PC-9 (cell line): ENCODE measurements at regions not wholly inside any gene's neighbourhood (a gene's known extent, or its start where the extent isn't known, plus 50 kb on each side); places are given as distances from the start of the nearest gene placed in this dataset.

Source experiments
- BruUV-seq: library from RNA; stranded (reverse); fragments of 400-500 nt; replicated peaks from 2 replicates; lab custom pipeline; 2021; lab: Mats Ljungman, UMichigan
- CTCF ChIA-PET: fragments of 300-600 bp; sonication (Branson Sonifier 250); formaldehyde crosslinking; loops from one replicate; lab custom pipeline; 2022; ENCODE audit warnings: antibody characterized with exemption; lab: Charles Lee
- POLR2A ChIA-PET: fragments of 300-600 bp; sonication (Branson Sonifier 250); formaldehyde crosslinking; loops from one replicate; lab custom pipeline; 2022; ENCODE audit warnings: antibody characterized with exemption; ENCODE audit not compliant: unreplicated experiment; lab: Charles Lee
- DNase-seq, 2 experiments: peaks; one replicate each; pipeline versions ENCODE4 v3.0.0 to v3.0.0-alpha.2; 2015 to 2022; ENCODE audit warnings: mixed read lengths in 1 of 2
- H2AFZ ChIP-seq: fragments of 200-600 bp; sonication (generic); 2 replicates; pipeline ENCODE4 v1.8.1; 2017; ENCODE audit warnings: antibody characterized with exemption
- H3F3A ChIP-seq: fragments of 200-600 bp; sonication (generic); 2 replicates; pipeline ENCODE4 v1.8.1; 2017; ENCODE audit warnings: antibody characterized with exemption, mild to moderate bottlenecking, low read depth; ENCODE audit not compliant: insufficient read depth
- H3K27ac ChIP-seq: fragments of 200-600 bp; sonication (generic); 2 replicates; pipeline ENCODE4 v1.6.1; 2016; ENCODE audit warnings: mixed run types
- H3K27me3 ChIP-seq: fragments of 200-600 bp; sonication (generic); 2 replicates; pipeline ENCODE4 v1.6.1; 2016; ENCODE audit warnings: low read depth, mixed run types; ENCODE audit not compliant: insufficient read depth
- H3K36me3 ChIP-seq: fragments of 200-600 bp; sonication (generic); 2 replicates; pipeline ENCODE4 v1.6.1; 2016; ENCODE audit warnings: low read depth, mixed run types
- H3K4me1 ChIP-seq: fragments of 200-600 bp; sonication (generic); replicated peaks from 2 replicates; pipeline ENCODE4 v1.6.1; 2016; ENCODE audit warnings: mixed run types; ENCODE audit not compliant: insufficient read depth
- H3K4me2 ChIP-seq: fragments of 200-600 bp; sonication (generic); 2 replicates; pipeline ENCODE4 v1.6.1; 2017; ENCODE audit warnings: mixed run types
- H3K4me3 ChIP-seq: fragments of 200-600 bp; sonication (generic); 2 replicates; pipeline ENCODE4 v1.6.1; 2016; ENCODE audit warnings: mixed run types
- H3K79me2 ChIP-seq: fragments of 200-600 bp; sonication (generic); 2 replicates; pipeline ENCODE4 v1.6.1; 2017; ENCODE audit warnings: low read depth, mixed run types
- H3K9me2 ChIP-seq: fragments of 200-600 bp; sonication (generic); 2 replicates; pipeline ENCODE4 v1.8.1; 2017; ENCODE audit warnings: mild to moderate bottlenecking; ENCODE audit not compliant: insufficient read depth
- H3K9me3 ChIP-seq: fragments of 200-600 bp; sonication (generic); 2 replicates; pipeline ENCODE4 v1.8.1; 2016; ENCODE audit warnings: low read depth; ENCODE audit not compliant: insufficient read depth
- H4K20me1 ChIP-seq: fragments of 200-600 bp; sonication (generic); 2 replicates; pipeline ENCODE4 v1.8.1; 2017; ENCODE audit not compliant: insufficient read depth
- CTCF ChIP-seq: fragments of 200-600 bp; sonication (generic); conservative IDR thresholded peaks from 2 replicates; pipeline ENCODE4 v1.6.1; 2017; ENCODE audit warnings: mixed run types, antibody characterized with exemption, mild to moderate bottlenecking, moderate library complexity
- EZH2 ChIP-seq: fragments of 200-600 bp; sonication (generic); IDR thresholded peaks from 2 replicates; pipeline ENCODE4 v1.8.0; 2017; ENCODE audit warnings: antibody characterized with exemption, low read depth
- intact Hi-C: fragments of 100-400 bp; cut with micrococcal nuclease; formaldehyde crosslinking; loops from one replicate; pipeline ENCODE4 v1.10.0; 2022; ENCODE audit not compliant: unreplicated experiment

GRCh38 chr5:126370796-126371718 lies 52.2 kb upstream of the GRAMD2B start:
- H3F3A ChIP-seq, result peaks cover 7% of the 10 kb centered on the region; the same call in 1 of the 2 replicates
- no peaks in the 10 kb centered on the region for H3K9me2 ChIP-seq
- H3K27ac ChIP-seq, result no peak overlapping the region
- no peak overlapping the region for H3K4me3 ChIP-seq
- H3K27me3 ChIP-seq, result no peaks in the 10 kb centered on the region
- ChIA-PET CTCF (interaction anchor here (0.6 kb wide), 2 partner anchors 15 to 405 kb away, joined by 3 to 4 read pairs; no protein-coding TSS in a partner anchor), POLR2A (interaction anchor here (0.9 kb wide), 1 partner anchor 101 kb away, joined by 6 read pairs; no protein-coding TSS in a partner anchor)
- intact Hi-C loops, result no loop called here
- DNase-seq, result no peak
- H3K36me3 ChIP-seq, result no peaks in the 10 kb centered on the region
- H3K79me2 ChIP-seq, result no peaks in the 10 kb centered on the region
- BruUV-seq, result no TSS peak
- no peak overlapping the region for H2AFZ ChIP-seq
- no peak overlapping the region for H3K4me2 ChIP-seq
- H3K4me1 ChIP-seq, result peaks cover 47% of the 10 kb centered on the region
- no peaks in the 10 kb centered on the region for H4K20me1 ChIP-seq
- H3K9me3 ChIP-seq, result no peaks in the 10 kb centered on the region
- TF ChIP-seq EZH2 (no peak), CTCF (no peak)

DNA sequence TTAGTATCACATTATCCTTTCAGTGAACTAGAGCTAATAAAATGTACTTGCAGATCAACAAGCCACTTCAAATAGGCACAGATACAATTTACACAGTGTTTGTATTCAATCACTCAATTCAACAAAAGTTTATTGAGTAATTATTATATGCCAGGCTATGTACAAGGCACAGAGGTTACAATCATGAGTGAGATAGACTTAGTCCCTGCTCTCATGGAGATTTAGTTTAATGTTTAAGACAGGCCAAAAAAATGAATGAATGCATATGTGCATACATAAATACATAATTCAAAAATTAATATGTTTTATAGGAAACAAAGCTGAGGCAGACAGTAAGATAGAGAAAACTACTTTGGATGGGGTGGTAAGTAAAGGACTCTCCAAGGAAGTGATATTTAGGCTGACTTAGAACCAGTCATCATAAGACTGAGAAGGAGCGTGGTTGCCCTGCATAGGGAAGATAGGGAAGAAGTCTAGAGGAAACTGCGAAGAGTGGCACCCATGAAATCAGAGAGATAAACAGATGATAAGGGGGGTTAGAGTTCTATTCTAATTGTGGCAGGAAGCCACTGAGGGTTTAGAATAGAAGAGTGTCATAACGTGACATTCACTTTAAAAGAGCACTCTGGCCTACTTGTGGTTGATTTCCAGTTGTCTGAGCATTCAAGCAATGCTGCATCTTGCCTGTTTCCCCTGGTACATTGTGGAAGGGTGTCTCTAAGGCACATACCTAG lies 49.7 kb upstream of the GRAMD2B start:
- intact Hi-C loops, result no loop called here
- POLR2A ChIA-PET, result no interaction called here

More for the DNA sequence above, 49.7 kb upstream of the GRAMD2B start:
- no peak overlapping the region for H3K4me2 ChIP-seq
- peaks cover 28% of the 10 kb centered on the region for H3K4me1 ChIP-seq
- BruUV-seq, result no TSS peak
- no peaks in the 10 kb centered on the region for H3K27me3 ChIP-seq
- DNase-seq, result no peak
- H3F3A ChIP-seq, result peaks cover under 1% of the 10 kb centered on the region; the same call in 1 of the 2 replicates
- CTCF ChIA-PET, result interaction anchor here (0.6 kb wide), 1 partner anchor 83 kb away, joined by 5 read pairs; no protein-coding TSS in a partner anchor
- no peak overlapping the region for H3K27ac ChIP-seq
- no peaks in the 10 kb centered on the region for H3K9me2 ChIP-seq
- no peaks in the 10 kb centered on the region for H4K20me1 ChIP-seq
- no peak overlapping the region for H2AFZ ChIP-seq
- H3K9me3 ChIP-seq, result no peaks in the 10 kb centered on the region
- TF ChIP-seq EZH2 (no peak), CTCF (no peak)
- H3K4me3 ChIP-seq, result no peak overlapping the region
- H3K36me3 ChIP-seq, result no peaks in the 10 kb centered on the region
- no peaks in the 10 kb centered on the region for H3K79me2 ChIP-seq
